IPS-NIHi11 (cell line): ENCODE measurements at regions not wholly inside any gene's neighbourhood (a gene's known extent, or its start where the extent isn't known, plus 50 kb on each side); places are given as distances from the start of the nearest gene placed in this dataset.
"Not testable (repeated sequence)": the region's sequence is repeated elsewhere in the genome, so short reads cannot be mapped to it uniquely, and the experiment has no call there.

Experiments used
- DNase-seq: peaks from one replicate; pipeline ENCODE4 v3.0.0; 2012; ENCODE audit warnings: mixed read lengths, low spot score

DNA sequence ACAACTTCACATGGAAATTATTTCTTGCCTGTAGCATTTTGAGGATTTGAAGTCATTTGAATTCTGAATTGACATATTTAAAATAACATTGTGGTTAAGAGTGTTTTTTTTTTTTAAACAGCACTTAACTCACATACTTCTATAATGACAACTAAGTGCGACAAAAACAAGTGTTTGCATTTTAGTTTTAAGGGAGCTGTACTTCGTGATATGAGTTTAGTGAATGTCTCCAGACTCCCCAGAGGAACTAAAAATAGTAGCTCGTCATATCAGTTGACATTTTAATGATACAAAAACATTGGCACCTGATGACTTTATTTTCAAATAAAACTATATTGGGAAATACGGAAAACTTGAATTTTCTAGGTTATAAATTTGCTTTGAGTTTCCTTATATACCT lies 389.6 kb upstream of the MON1B start:
- DNase-seq, result no peak

DNA sequence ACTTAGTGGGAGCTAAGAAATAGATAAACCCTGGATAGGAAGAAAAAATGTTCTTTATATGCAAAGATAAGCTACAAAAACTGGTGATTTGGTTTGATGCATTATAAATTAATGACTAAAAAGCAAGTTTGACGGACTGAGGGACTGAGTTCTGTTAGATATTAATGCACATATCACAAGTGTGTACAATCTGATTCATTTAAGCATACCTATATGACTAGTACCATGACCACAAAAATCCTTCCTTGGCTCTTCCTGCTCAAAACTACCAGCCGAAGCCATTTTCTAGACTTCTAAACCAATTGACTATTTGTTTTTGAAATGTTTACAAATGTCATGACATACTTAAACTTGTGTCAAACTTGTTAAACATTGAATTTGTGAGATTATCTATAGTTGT lies 374.5 kb upstream of the MON1B start:
- DNase-seq, result no peak

DNA sequence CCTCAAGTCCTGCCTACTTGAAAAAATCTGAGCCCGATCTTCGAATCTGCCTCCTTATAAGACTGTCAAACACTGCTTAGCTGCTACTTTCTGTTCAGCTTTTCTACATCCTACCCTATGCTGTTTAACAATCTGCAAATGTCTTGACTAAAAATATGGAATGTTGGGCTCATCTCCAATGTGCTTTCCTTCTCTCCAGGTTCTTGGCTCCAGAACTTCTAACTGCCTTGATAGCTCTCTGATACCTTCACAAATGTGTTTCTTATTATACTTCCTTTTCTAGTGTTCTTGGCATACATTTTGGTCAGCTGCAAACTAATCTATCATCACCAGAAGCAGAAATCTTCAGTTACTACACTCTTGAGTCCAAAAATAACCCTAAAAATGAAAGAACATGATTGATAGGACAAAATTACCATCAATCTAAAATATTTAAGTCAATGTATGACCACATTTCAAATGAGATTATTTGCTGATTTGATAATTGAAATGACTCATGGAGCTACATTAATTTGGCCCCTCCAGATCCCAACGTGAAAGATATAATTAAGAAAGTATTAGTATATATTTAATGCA lies 372.3 kb upstream of the MON1B start:
- no peak for DNase-seq

DNA sequence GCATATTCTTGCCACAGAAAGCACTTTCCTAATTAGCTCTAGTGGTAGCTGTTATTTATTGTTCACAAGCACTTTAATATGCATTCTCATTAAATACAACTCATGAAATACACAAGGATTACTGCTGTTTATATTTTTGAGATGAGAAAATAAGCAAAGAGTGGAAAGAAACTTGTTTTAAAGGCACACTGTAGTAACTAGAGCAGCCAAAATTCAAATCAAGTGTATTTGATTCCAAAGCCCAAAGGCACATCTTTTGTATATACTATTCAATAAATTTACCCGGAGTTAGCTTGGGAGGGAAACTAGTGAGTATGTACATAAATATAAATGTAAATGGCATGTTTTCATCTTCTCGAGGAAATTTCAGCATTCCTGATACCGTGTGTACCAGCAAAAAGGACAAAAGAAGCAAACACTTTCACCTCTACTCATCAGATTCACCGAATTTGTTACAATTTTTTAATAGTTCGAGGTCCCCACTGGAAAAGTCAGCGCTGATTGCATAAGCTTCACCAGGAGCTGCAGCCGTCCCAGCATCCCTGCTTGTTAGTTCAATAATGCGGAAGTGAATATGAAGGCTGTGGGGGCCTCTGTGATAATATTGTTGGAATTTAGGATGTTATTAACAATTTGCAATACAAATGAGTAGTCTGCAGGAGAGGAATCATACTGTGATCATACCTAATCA lies 371.6 kb upstream of the MON1B start:
- DNase-seq, result no peak

DNA sequence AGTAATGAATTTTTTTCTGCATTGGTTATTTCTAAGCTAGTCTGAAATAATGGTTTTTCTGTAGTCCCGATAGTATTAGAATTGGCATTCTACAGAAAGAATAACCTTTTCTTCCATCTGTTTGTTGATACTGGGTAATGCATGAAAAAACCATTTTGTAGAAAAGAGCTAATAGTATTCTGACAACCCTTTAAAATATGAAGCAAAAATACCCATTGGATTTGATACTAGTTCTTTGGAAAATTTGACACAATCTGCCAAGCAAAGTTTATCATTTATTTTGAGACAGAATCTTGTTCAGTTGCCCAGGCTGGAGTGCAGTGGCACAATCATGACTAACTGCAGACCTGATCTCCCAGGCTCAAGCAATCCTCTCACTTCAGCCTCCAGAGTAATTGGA lies 366.8 kb upstream of the MON1B start:
- no peak for DNase-seq

DNA sequence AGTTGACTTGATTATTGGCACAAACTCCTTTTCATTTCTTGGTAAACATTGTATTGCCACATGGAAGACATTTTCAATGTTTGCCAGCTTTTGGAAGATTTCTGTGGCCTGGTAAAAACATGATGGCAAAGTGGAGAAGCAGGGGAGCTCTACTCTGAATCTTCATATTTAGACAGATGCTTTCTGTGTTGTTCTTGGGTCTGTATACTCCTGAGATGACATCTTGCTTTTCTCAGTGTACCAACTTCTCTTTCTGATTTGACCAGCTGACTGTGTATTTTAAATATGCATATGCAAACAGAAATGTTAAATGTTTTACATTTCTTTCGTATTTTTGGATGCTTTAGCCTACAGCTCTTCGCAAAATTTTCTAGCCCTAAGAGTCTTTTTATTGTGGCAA lies 366.2 kb upstream of the MON1B start:
- DNase-seq, result no peak

DNA sequence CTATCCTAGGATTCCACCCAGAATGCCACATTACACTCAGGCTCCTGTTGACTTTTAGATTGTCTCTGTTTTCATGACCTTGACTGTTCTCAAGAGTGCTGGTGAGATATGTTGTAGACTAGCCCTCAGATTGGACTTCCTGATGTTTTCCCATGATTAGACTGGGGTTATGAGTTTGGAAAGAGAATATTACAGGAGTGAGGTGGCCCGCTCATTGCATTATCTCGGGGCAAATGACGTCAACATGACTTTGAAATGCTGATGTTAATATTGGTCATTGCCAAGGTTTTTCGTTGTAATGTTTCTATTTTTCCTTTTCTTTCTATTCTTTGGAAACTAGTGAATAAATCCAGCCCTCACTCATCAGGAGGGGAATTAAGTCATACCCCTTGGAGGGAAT lies 355.7 kb upstream of the MON1B start:
- DNase-seq, result no peak

DNA sequence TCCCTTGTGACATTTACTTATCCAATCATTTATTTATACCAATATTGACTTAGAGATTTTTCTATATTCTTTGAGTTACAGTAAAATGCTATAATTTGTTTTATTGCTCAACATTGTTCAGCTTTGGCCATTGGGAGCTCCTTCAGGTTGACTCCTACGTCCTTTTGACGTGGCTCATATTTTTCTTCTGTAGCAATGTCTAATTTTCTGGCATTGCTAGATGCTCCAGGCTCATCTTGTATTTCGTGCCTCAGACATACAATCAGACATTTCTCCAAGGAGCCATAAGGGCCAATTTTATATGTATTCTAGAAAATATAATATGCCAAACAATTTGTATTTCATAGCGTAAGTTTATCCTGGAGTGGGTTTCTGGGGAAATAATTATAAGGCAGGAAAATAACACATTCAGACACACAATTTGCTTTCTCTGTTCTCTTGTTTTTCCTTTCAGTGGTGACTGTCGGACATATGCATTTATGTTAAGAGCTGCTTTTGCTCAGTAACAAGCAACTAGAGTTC lies 355.1 kb upstream of the MON1B start:
- DNase-seq, result no peak

DNA sequence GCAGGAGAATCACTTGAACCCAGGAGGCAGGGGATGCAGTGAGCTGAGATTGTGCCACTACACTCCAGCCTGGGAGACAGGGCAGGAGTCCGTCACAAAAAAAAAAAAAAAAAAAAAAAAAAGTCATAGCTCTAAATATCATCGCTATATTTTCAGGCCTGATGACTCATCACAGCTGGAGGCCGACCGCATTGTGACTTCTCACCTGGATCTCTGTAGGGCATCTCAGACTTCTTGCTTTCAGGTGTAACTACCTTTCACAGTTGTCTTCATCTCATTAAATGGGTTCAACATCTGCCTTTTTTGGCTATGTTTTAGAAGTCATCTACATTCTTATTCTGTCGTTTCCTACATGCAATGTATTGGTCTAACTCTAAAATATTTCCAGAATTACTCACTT lies 353.1 kb upstream of the MON1B start:
- DNase-seq, result no peak

DNA sequence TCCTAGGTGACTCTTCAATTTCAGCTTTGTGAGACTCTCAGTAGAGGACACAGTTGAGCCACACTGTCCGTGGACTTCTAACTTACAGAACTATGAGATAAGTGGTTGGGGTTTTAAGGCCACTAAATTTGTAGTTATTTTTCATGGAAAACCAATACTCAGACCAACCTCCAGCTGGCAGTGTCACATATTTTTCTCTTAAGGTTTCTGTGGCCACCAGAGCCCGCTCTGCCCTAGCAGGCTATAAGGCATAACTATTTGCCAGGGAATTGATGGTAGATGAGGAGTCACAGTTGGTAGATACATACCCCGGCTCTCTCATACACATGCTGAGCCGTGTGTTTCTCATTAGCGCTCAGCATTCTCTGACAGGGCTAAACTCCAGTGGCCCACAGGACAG lies 336.8 kb upstream of the MON1B start:
- no peak for DNase-seq

DNA sequence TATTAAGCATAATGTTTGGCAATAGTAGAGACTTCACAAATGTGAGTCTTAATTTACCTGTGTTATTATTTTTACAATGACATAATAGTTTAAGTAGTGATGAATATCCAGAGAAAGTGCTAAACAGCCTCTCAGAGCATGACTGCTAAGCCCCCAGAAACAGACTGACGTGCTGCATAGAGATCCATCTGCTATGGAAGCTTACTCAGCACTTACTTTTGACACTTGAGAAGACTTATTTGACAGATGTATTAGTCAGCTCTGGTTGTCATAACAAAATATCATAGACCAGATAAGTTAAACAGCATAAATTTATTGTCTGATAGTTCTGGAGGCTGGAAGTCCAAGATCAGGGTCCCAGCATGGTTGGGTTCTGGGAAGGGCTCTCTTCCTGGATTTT lies 334.9 kb upstream of the MON1B start:
- DNase-seq, result no peak

DNA sequence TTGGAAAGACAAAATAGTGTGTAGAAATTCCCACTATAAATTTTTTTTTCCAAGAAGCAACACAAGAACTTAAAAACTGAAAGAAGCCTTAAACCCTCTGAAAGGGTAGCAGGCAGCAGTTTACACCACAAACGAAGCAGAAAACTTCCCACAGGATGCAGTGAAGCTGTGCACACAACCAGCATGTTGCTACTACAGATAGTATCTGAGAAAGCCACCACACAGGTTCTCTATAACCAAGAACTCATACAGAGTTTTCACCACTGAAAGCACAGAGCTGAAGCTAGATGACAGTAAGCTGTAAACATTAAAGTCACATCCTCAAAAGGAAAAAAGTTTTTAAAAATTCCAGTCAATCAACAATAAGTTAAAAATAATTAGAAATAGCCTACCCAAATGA lies 333.6 kb upstream of the MON1B start:
- no peak for DNase-seq

DNA sequence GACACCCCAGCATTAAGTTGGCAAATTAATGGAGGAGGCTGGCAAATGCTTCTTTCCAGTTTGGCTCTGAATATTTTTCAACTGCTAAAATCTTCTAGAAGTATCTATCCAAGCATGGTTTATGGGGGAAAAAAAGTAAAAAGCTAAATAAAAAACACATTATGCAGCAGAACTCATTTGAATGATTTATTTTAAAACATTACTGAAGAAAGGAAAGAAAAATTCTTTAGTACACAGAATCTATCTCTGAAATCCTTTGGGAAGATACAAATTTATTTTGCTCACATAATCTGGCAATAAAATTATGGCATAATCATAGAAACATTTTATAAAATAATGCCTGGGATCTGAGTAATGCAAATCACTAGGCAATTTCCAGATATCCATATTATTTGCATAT lies 328.1 kb upstream of the MON1B start:
- DNase-seq, result no peak

DNA sequence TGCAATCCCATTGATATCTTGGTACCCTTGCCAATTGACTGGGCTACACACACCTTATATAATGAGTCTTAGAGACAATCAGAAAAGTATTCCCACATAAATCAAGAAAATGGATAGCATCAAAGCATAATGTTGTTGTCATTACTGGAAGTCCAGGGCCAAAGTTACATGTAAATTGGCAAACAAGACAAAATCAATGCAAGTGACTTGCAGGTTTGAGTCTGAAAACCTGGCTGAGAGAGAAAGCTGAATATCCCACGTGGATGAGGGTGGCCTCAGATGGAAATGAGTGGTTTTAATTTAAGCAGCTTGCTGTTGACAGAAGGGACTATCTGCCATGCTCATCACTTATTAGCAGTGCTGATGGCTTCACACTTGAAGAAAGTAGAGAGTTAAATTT lies 324.0 kb upstream of the MON1B start:
- no peak for DNase-seq

DNA sequence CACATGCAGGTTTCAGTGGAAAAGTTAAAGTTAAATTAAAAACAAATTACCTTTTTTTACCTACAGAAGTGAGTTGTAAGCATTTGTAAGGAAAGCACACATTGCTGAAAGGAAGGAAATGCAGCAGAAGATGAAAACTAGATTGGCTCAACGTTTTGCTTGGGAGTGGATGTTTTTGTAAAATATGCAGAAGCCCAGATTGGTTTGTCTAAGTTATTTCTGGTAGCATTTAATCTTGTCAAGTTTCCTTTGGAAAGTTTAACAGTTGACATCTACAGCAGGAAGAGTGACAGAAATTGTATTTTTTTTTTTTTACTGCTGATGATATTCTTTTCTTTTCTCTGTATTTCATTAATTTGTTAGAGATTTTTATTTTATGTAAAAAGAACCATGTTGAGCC lies 315.1 kb upstream of the MON1B start:
- no peak for DNase-seq

DNA sequence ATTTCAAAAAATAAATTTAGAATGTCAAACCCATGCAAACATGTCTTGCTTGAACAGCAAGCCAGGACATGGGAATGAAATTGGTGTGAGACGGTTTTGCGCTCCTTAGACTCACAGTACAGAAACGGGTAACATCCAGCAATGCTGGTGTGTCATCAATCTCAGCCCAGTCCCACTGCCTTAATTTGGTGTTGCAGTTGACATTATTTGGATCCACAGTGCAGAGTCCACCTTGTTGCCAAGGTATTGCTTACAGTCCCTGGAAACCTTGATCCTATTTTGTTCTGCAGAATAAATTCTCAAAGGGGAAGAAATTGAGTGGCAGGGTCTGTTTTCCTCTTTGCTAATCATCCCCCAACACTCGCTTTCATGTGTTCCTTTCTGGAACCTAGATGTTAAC lies 311.6 kb upstream of the MON1B start:
- no peak for DNase-seq

DNA sequence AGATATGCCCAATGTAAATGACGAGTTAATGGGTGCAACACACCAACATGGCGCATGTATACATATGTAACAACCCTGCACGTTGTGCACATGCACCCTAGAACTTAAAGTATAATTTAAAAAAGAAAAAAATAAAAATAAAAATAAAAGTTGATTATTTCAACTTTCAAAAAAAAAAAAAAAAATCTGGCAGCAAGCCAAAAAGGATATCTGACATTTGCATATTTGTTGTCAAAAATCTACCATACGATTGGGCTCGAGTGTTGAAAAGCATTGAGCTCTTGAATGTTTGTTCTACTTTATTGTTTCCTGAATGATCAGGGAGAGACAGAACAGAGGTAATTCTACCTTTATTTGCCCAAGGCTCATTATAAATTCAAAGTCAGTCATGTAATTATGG lies 310.5 kb upstream of the MON1B start:
- not testable (repeated sequence) for DNase-seq

DNA sequence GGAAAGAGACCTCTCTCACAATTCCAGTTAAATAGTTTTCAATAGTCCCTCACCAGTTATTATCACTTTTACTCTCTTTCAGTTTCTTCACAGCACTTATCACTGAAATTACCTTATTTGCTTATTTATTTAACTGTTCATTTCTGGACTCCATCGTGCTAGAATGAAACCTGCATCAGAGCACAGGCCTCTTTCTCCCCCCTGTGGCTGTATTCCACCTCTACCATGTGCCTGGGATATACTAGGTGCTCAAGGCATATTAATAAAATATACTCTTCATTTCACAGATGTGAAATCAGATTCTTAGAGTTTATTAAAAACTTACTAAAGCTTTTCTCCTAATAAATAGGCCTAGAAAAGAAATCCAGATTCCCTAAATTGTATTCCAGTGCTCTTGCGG lies 308.9 kb upstream of the MON1B start:
- no peak for DNase-seq

DNA sequence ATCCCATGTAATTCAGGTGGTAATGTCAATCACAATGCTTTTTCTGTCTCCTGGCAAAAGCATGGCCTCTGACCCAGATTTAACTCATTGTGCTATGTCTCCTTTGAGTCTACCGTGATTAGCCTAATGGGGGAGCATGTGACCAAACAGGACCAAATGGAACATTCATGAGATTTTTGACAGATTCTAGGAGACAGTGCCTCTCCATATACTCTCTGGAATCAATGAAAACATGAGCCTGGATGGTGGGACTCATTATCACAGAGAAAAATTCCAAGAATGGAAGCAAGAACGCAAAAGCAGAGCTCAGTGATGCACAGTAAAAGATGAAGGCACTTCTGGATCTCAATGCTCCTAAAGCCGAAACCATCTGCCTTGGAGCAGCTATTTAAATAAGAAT lies 307.9 kb upstream of the MON1B start:
- no peak for DNase-seq

DNA sequence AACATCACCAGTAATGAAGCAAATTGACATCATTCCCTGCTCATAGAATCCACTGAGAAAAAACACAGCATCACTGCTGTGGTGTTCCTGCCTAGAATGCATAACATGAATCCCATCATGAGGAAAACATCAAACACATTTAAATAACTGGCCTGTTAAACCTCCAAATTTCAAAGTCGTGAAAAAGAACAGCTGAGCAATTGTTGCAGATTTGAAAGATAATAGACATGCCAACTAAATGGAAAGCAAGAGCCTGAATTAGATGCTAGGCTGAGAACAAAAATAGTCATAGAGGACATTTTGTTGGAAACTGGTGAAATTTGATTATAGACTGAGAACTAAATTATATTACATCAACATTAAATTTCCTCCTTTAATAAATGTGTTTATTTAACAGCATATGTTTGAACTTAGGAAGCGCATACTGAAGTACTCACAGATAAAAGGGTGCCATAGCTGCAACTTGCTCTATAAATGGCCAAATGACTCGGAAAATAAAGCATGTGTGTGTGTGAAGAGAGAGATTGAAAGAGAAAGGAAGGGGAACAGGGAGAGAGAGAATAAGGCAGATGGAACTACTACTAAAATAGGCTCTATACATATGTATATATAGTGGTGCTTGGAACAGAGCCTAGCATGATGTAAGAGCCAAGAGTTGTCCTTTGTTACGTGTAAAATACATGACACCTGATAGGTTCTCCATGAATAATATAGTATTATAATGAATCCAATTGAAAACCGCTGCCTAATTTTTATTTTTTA lies 305.0 kb upstream of the MON1B start:
- no peak for DNase-seq

DNA sequence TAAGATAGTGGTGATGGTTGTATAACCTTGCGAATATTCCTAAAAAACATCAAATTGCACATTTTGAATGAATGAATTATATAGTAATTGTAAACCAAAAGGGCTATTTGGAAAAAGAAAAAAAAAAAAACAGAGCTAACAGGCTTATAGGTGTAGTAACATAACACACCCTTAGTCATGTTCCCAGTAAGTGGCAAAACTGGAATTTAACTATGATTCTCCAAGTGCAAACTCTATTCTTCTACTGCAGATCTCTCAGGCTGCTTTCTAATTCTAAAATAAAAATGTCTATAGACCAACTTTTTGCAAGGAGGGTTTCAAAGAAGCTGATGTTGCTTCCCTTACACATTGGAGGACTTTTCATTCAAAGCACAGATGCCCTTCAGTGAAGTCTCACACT lies 293.2 kb upstream of the MON1B start:
- no peak for DNase-seq

DNA sequence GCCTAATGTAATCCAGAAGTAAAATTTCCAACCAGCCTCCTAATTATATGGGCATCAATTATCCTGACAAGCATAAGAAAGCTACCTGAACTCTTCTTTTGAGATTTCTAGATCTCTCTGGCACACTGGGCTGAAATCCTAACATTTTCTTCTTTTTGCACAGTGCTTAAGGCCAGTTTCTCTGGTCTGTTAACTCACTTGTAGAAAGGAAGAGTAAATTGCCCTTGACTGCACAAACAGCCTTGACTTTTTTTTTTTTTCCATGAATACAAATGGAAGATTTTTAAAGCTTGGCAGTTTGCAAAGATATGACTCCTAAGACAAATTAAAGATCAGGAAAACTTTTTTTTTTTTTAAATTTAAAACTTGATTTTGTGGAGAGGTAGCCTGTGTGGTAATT lies 291.2 kb upstream of the MON1B start:
- no peak for DNase-seq
